ENCODE measurements at regions not wholly inside any gene's neighbourhood (a gene's known extent, or its start where the extent isn't known, plus 50 kb on each side); places are given as distances from the start of the nearest gene placed in this dataset.

GRCh38 chr3:94401466-94401865 is 338.6 kb downstream of the NSUN3 start:
- TF ChIP-seq POLR2AphosphoS5 (IDR thresholded peaks at IDR 0.05), result no peak
- TF ChIP-seq CTCF (IDR thresholded peaks at IDR 0.05), result no peak
- no peak for TF ChIP-seq POLR2A (IDR thresholded peaks at IDR 0.05)
- no peak for TF ChIP-seq EP300 (IDR thresholded peaks at IDR 0.05; ENCODE audit: low read depth)

Measured in transverse colon (tissue), 4 donors.